ENCODE measurements at regions not wholly inside any gene's neighbourhood (a gene's known extent, or its start where the extent isn't known, plus 50 kb on each side); places are given as distances from the start of the nearest gene placed in this dataset.

DNA sequence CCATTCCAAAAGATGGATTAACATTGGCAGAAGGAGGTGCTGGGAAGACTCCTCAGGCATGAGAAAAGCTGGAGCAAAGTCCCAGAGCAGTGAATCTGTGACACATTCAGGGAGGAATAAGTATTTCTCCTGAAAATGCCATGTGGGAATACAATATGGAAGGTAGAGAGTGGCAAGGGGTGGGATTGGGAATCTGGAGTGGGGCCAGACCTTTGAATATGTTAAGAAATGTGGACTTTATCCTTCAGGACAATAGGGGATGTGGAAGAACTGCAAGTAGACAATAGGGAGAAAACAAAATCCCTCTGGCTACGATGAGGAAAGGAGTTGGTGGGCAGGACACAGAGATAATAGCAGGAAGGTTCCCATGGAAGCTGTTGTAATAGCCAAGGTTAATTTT, 305.6 kb upstream of the TGFBR2 start:
- TF ChIP-seq, protein P1, sequence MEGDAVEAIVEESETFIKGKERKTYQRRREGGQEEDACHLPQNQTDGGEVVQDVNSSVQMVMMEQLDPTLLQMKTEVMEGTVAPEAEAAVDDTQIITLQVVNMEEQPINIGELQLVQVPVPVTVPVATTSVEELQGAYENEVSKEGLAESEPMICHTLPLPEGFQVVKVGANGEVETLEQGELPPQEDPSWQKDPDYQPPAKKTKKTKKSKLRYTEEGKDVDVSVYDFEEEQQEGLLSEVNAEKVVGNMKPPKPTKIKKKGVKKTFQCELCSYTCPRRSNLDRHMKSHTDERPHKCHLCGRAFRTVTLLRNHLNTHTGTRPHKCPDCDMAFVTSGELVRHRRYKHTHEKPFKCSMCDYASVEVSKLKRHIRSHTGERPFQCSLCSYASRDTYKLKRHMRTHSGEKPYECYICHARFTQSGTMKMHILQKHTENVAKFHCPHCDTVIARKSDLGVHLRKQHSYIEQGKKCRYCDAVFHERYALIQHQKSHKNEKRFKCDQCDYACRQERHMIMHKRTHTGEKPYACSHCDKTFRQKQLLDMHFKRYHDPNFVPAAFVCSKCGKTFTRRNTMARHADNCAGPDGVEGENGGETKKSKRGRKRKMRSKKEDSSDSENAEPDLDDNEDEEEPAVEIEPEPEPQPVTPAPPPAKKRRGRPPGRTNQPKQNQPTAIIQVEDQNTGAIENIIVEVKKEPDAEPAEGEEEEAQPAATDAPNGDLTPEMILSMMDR (IDR thresholded peaks at IDR 0.05) = no peak
- TF ChIP-seq POLR2A (IDR thresholded peaks at IDR 0.05) = no peak
